COLO668 (cell line): ENCODE measurements at regions not wholly inside any gene's neighbourhood (a gene's known extent, or its start where the extent isn't known, plus 50 kb on each side); places are given as distances from the start of the nearest gene placed in this dataset.
"Not testable (repeated sequence)": the region's sequence is repeated elsewhere in the genome, so short reads cannot be mapped to it uniquely, and the experiment has no call there.

Experiments used
- DNase-seq: peaks from one replicate; lab custom pipeline; 2025; ENCODE audit not compliant: unreplicated experiment; lab: John Stamatoyannopoulos, UW

DNA sequence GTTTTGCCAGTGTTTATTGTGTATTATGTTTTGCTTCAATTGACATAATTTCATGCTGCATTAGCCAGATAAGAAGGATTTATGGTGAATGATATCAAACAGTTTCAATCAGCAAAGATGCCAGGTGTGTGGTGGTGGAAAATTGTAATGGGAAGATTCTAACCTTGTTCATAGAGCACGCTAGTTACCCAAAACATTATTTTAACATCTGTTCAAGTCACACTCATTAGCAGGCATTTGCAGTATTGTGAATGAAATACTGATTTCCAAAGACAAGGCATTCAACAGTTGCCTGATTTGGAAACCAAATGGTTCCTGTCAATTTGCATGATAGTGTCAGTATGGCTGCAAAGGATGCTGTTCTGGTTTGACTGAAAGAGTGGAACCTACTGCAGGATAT is 129.7 kb downstream of the EPC1 start:
- DNase-seq = no peak

DNA sequence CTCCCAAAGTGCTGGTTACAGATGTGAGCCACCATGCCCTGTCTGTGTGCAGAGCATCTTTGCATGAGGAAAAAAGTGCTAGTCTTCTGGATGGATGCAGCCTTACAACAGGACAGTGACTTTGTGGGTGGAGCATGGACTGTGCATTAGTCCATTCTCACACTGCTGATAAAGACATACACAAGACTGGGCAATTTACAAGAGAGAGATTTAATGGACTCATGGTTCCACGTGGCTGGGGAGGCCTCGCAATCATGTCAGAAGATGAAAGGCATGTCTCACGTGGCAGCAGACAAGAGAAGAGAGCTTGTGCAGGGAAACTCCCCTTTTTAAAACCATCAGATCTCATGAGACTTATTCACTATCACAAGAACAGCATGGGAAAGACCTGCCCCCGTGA is 133.1 kb downstream of the EPC1 start:
- not testable (repeated sequence) for DNase-seq

DNA sequence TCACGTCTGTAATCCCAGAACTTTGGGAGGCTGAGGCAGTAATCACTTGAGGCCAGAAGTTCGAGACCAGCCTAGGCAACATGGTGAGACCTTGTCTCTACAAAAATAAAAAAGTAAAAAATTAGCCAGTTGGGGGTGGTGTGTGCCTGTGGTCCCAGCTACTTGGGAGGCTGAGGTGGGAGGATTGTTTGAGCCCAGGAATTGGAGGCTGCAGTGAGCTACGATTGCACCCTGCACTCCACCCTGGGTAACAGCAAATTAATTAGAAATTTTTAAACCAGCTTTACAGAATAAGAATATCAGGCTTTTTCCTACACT is 136.0 kb downstream of the EPC1 start:
- no peak for DNase-seq

DNA sequence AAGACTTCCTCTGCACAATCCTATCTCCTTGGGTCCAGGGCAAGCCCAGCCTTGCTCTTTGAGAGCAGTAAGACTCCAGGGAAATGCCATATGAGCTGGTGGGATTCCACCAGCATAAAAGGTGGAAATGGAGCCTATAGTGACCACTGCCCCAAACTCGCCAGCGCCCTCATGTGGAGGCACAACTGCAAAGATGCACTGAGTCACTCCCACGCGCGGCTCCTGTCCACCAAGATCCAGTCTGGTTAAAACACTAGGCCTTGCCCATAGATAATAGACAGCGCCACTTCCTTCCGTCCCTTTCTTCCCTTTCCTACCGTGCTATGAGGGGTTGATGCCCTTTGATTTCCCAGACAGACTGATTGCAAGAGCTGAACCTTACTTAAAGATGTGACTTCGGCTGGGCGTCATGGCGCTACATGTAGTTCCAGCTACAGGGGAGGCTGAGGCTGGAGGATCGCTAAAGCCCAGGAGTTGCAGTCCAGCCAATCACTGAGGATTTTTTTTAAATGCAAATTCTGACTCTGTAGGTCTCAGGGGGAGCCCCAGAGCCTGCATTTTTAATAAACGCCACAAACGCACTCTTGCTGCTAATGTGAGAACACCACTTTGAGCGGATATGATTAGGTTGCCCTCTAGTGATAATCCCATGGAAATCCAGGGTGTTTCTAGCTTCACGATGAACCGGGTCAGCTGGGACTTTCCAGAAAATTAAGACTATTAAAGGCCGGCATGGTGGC is 136.5 kb downstream of the EPC1 start:
- peak; percentile 3 for DNase-seq

DNA sequence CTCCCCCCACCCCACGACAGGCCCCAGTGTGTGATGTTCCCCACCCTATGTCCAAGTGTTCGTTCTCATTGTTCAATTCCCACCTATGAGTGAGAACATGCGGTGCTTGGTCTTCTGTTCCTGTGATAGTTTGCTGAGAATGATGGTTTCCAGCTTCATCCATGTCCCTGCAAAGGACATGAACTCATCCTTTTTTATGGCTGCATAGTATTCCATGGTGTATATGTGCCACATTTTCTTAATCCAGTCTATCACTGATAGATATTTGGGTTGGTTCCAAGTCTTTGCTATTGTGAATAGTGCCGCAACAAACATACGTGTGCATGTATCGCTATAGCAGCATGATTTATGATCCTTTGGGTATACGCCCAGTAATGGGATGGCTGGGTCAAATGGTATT is 139.0 kb downstream of the EPC1 start:
- DNase-seq = not testable (repeated sequence)

DNA sequence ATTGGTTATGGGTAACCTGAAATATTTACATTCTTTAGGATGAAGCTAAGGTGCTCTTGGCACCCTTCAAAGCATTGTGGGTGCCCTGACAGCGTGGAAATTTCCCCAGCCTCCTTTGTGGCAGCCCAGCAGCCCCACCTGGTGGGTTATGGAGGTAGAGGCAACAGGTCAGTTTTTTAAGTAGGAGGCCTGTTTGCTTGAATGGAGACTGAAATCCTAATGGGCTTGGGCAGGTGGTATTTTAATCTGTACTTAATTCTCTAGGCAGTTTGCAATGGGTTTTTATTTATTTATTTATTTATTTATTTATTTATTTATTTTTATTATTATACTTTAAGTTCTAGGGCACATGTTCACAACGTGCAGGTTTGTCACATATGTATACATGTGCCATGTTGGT is 139.4 kb downstream of the EPC1 start:
- peak; percentile 44 for DNase-seq

DNA sequence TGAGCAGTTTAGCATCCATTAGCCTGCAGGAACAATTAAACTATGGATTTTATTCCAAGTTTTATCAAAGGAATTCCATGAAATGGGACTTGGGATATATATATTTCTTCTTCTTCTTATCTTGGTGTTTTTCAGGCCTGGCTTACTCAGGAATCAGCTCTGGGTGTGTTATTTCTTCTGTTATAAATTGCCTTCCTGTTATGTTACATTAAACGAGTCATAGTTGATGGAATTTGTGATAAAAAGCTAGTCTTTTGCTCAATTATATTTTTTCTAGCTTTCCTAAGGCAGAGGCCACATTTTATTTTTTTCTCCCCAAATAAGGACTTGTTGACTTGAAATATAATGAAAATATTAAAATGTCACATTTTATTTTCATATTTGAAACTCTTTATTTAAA is 141.3 kb downstream of the EPC1 start:
- no peak for DNase-seq

DNA sequence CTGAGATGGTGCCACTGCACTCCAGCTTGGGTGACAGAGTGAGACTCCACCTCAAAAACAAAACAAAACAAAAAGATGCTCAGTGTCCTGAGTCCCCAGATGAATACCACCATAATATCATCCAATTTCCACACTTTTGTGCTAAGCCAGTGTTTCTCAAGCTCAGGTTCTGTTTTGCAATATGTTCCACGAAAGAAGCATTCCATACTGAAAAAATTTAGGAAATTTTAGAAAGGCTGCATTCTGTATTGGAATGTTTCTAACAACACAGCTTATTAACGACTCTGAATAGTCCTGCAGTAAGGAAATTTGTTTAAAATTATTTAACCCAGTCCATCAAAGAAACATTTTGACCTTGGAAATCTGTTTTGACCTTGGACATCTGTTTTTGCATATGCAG is 142.4 kb downstream of the EPC1 start:
- DNase-seq = no peak

DNA sequence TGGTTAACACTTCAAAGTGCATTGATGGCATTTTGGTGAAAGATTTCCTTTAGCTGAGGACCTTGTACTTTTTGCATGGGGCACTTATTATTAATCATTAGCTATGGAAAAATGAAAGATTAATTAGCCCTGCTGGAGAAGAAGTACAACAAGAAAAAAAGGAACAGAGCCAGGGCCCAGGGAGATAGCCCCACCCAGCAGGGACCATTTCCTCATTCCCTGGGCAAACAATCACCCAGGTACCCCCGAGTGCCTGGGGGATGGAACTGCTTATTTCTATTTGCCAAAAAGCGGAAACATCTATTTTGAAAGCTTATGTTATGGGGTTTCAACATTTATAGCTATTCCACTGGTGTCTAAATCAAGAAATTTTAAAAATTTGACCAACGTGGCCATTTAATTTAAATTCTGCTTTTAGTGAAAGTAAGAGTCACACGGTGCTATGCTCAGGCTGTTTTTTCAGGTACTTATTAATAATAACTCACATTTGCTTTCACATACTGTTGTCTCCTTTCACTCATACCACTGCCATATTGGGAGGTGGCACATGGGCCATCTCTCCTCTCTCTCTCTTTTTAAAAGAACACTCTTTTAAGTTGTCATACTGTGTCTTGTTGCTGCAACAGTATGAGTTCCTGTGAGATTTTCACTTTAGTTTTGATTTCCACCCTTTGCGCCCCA is 143.6 kb upstream of the KIF5B start:
- no peak for DNase-seq

DNA sequence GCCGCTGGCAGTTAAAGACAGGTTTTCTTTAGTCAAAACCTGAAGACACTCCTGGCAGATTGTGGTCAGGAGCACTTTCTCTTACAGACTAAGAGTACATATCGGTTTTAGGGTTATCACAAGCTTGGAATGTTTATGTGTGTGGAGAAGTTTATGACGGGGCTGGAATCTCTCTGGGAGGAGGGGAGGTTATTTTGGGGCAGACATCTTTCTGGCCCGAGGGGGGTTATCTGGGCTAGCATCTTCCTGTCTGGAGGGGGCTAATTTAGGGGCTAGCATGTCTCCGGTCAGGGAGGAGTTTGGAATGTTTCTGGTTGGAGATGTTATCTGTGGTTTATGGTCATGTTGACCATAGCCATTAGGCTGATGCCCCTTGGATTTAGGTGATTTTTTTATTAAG is 141.2 kb upstream of the KIF5B start:
- DNase-seq = no peak

DNA sequence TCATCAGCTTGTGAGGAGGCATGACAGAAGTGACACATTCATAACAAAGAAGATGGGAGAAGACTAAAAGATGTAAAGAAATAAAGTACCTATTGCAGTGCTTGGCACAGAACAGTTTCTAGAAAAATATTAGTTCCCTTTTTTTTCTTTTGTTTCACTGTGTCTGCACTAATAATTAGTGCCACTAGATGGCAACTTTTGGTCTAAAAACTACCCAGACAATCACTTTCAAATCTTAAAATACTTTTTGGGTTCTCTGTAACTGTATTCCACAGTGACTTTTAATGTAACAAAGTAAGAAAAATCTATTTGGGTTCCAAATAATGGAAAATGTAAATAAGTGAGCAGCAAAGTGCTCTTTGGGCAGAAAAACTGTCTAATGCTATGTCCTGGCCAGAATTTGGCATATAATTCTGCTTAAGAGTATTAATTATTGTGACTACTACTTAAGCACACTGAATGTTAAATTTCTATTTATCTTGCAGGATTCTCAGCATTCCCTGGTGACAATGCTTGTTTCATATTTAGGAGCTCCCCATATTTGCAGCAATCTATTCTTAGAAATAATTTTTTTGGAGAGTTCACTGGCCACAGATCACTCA is 134.8 kb upstream of the KIF5B start:
- no peak for DNase-seq

DNA sequence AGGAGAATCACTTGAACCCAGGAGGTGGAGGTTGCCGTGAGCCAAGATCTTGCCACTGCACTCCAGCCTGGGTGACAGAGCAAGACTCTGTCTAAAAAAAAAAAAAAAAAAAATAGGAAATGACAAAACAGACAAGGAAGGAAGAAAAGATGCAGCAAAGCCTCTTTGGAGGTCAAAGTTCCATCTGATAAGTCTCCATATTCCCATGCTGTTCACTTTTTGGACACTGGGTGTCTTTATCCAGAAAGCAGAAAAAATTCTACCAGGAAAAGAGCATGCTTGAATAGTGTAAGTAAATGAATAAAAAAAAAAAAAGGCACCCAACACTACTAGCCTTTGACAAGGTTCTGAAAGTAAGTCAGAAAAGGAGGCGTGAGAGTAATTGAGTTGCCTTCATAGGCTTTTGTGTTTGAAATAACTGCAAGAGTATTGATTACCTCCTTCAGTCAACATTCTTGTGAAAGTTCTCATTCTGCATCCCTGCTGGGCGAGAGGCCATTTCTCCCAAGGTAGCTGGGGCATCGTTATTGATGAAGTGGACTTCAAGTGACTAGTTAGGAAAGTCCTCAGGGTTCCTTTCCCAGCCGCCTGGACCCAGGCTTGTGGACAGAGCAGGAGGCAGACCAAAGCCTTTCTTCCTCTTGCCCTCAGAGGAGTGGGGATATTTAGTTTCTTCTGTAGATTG is 133.3 kb upstream of the KIF5B start:
- no peak for DNase-seq

DNA sequence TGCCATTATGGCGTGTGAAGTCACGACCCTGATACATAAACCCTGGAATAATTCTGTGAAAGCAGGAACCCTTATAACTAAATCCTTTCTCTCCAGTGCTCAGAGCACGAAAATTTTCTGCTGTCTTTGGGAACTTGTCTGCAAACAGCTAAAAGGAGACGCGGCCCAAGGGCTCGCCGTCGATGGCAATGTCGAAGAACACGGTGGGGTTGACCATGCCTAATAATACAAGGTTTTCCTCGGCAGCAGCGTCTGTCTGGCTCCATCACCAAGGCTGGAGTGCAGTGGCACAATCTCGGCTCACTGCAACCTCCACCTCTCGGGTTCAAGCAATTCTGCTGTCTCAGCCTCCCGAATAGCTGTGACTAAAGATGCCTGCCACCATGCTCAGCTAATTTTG is 132.4 kb upstream of the KIF5B start:
- DNase-seq = not testable (repeated sequence)

DNA sequence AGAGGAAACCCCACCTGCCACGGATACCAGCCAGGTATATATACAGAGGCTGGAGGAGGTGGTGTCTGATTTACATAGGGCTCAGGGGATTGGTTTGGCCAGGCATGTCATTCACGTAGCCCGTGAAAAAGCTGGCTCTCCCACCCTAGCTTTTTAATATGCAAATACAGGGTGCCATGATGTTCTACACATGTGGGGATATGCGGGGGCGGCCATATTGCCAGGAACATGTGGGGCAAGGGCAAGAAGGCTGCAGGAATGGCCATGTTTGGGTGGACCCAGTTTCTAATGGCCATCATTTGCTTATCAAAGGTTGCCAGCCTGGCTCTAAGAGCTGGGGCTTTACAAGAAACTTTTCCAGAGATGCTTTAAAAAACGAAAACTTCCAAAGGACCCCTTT is 131.5 kb upstream of the KIF5B start:
- DNase-seq = no peak

DNA sequence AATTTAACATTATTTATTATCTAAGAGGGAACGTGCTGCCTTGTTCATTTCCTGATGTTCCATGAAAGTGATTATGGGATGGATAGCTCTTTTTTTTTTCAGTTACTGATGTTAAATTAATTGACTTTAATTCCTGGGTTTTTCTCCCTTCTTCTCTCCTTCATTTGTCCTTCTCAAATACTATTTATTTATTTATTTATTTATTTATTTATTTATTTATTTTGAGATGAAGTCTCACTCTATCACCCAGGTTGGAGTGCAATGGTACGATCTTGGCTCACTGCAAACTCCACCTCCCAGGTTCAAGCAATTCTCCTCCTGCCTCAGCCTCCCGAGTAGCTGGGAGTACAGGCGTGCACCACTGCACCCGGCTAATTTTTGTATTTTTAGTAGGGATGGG is 127.4 kb upstream of the KIF5B start:
- DNase-seq = not testable (repeated sequence)

DNA sequence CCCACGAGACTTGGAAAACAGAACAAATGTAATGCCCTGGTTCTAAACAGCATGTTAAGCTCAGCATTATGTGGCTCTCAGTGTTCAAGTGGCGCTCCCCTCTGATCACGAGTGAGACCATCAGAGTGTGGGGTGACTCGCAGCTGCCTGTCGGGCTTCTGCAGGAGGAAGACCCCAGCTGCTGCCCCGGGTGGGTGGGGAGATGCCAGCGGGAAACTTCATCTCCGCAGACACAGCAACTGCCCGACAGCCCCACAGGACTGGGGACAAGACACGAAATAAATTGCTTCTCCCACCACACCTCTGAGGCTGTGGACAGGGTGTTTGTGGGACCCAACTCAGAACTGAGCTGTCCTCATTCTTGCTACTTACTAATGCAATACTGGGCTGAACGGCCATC is 126.3 kb upstream of the KIF5B start:
- no peak for DNase-seq

DNA sequence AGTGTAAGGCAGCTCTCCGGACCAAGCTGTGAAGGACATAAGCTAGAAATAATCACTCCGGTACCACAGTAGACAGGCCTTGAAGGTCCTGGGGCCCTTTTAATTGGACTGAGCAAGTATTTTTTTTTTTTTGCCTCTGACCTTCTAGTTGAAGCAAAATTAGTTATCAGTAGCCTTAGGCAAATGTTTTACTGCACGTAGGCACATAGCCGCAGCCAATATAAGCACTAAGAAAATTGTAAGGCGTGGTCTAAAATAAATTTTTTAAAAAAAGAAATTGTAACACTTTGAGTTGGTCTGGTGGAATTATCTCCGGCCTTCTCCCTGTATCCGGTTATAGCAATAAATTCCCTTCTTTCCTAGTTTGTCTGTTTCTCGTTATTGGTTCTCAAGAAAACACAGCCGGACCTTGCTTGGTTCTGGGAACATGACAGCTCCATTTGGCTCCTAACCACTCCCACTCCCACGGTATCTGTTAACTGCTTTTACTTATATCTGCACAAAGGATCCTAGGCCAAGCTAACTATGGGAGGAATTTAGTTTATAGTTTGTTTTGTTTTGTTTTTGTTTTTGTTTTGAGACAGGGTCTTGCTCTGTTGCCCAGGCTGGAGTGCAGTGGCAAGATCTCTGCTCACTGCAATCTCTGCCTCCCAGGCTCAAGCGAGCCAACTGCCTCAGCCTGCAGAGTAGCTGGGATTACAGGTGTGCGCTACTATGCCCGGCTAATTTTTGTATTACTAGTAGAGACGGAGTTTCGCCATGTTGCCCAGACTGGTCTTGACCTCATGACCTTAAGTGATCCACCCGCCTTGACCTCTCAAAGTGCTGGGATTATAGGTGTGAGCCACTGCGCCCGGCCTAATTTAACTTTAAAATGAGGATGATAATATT is 124.4 kb upstream of the KIF5B start:
- no peak for DNase-seq

DNA sequence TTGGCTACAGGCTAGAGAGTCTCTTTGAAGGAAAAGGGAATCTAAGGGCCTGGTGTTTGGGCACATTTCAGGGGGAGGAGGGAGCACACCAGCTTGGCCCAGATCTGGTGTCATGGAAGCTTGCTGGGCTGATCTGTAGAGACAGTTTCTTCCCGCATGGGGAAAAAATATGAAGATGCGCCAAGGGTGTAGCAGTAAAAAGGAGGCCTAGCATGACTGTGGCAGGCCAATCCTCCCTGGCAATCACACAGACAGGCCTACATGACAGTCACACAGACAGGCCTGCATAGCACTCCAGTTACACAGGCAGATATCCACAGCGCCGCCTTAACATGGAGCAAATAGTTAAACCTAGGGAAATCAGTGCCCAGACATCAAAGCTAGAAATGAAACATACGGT is 123.6 kb upstream of the KIF5B start:
- no peak for DNase-seq

DNA sequence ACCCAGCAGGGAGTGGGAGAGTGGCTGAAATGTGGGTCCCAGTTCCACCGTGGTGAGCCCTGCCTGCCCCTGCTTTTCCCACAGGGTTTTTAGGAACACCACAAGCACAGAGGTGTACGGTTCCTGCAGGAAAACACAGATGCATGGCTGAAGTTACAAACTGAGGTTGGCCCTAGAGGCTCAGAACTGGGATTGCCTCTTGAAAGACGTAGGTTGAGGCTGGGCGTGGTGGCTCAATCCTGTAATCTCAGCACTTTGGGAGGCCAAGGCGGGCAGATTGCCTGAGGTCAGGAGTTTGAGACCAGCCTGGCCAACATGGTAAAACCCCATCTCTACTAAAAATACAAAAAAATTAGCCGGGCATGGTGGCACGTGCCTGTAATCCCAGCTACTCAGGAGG is 121.4 kb upstream of the KIF5B start:
- not testable (repeated sequence) for DNase-seq

DNA sequence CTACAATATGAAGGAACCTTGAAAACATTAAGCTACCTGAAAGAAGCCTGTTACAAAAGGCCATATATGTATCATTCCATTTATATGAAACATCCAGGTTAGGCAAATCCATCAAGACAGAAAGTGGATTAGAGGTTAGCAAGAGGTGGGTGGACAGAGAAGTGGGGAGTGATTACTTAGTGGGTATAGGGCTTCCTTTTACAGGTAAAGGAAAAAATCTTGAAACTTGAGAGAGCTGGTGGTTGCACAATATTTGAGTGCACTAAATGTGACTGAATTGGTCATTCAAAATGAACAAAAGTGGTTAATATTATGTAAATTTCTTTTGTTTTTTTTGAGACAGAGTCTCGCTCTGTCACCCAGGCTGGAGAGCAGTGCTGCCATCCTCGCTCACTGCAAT is 119.4 kb upstream of the KIF5B start:
- DNase-seq = no peak

DNA sequence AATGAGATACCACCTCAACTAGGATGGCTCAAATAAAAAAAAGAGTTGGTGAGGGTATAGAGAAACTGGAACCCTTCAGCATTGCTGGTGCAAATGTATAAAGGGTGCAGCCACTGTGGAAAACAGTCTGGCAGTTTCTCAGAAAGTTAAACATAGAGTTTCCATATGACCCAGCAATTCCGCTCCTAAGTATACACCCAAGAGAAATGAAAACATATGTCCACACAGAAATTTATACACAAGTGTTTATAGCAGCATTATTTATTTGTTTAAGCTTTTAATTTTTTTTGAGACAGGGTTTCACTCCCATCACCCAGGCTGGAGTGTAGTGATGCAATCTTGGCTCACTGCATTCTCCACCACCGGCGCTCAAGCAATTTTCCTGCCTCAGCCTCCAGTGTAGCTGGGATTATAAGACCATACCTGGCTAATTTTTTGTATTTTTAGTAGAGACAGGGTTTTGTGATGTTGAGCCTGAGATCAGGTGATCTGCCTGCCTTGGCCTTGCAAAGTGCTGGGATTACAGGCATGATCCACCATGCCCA is 118.2 kb upstream of the KIF5B start:
- DNase-seq = no peak
